Fibroblast of the aortic adventitia (primary cell): ENCODE measurements at regions not wholly inside any gene's neighbourhood (a gene's known extent, or its start where the extent isn't known, plus 50 kb on each side); places are given as distances from the start of the nearest gene placed in this dataset.

Experiments
- DNase-seq: peaks from one replicate; pipeline ENCODE4 v3.0.0-alpha.2; 2010; ENCODE audit warnings: low read depth
- H3K4me3 ChIP-seq: 2 replicates; pipeline ENCODE4 v1.5.1; 2011; ENCODE audit warnings: low read depth, mild to moderate bottlenecking, control low read depth, low read length, moderate library complexity
- CTCF ChIP-seq: IDR thresholded peaks from 2 replicates; pipeline ENCODE4 v1.5.1; 2011; ENCODE audit warnings: mild to moderate bottlenecking, low read length, control low read depth, inconsistent platforms; ENCODE audit not compliant: insufficient read depth

- DNase-seq = peak; percentile 3
- TF ChIP-seq CTCF = no peak
- no peak overlapping the region for H3K4me3 ChIP-seq
Measured at GRCh38 chrX:110600745-110601310, 194.8 kb downstream of the CHRDL1 start.

GRCh38 chrX:110614596-110614995, 181.0 kb downstream of the CHRDL1 start:
- TF ChIP-seq CTCF = no peak
- DNase-seq = no peak
- H3K4me3 ChIP-seq = no peak overlapping the region
